NK-92 (cell line): ENCODE measurements at regions not wholly inside any gene's neighbourhood (a gene's known extent, or its start where the extent isn't known, plus 50 kb on each side); places are given as distances from the start of the nearest gene placed in this dataset.

ENCODE experiments used
- DNase-seq: peaks from one replicate; lab custom pipeline; 2025; ENCODE audit not compliant: unreplicated experiment; lab: John Stamatoyannopoulos, UW

- DNase-seq, result no peak
These were observed 505.6 kb upstream of the MKI67 start for GRCh38 chr10:128631801-128632241.

- DNase-seq, result no peak
These were observed 506.5 kb upstream of the MKI67 start for GRCh38 chr10:128632694-128633093.

- DNase-seq, result no peak
These were observed 507.8 kb upstream of the MKI67 start for GRCh38 chr10:128633864-128634540.

- DNase-seq, result no peak
These were observed 515.8 kb upstream of the MKI67 start for GRCh38 chr10:128642023-128642422.

- DNase-seq, result no peak
These were observed 516.3 kb upstream of the MKI67 start for GRCh38 chr10:128642502-128642901.

GRCh38 chr10:128643658-128644057 is 517.4 kb upstream of the MKI67 start:
- DNase-seq, result no peak

GRCh38 chr10:128645486-128645885 is 519.3 kb upstream of the MKI67 start:
- DNase-seq, result no peak

- no peak for DNase-seq
These were observed 520.7 kb upstream of the MKI67 start for GRCh38 chr10:128646956-128647355.

- no peak for DNase-seq
These were observed 531.3 kb upstream of the MKI67 start for GRCh38 chr10:128657548-128657947.

GRCh38 chr10:128660726-128661125 is 534.5 kb upstream of the MKI67 start:
- no peak for DNase-seq

- DNase-seq, result no peak
These were observed 535.4 kb upstream of the MKI67 start for GRCh38 chr10:128661404-128662197.

GRCh38 chr10:128662520-128662919 is 536.3 kb upstream of the MKI67 start:
- DNase-seq, result no peak

- no peak for DNase-seq
These were observed 538.5 kb upstream of the MKI67 start for GRCh38 chr10:128664729-128665128.

- DNase-seq, result no peak
These were observed 549.2 kb upstream of the MKI67 start for GRCh38 chr10:128675405-128675804.

- no peak for DNase-seq
These were observed 553.9 kb upstream of the MKI67 start for GRCh38 chr10:128680116-128680515.

GRCh38 chr10:128684215-128684614 is 558.0 kb upstream of the MKI67 start:
- DNase-seq, result no peak

GRCh38 chr10:128686630-128687278 is 560.5 kb upstream of the MKI67 start:
- DNase-seq, result no peak

GRCh38 chr10:128687408-128687807 is 561.2 kb upstream of the MKI67 start:
- no peak for DNase-seq

- no peak for DNase-seq
These were observed 561.8 kb upstream of the MKI67 start for GRCh38 chr10:128687927-128688549.

- no peak for DNase-seq
These were observed 563.4 kb upstream of the MKI67 start for GRCh38 chr10:128689667-128690066.

- DNase-seq, result no peak
These were observed 567.4 kb upstream of the MKI67 start for GRCh38 chr10:128693493-128694131.
